GM18502 (cell line): ENCODE measurements at regions not wholly inside any gene's neighbourhood (a gene's known extent, or its start where the extent isn't known, plus 50 kb on each side); places are given as distances from the start of the nearest gene placed in this dataset.

Experiments used
- ATAC-seq: cut with Tn5 transposase; IDR thresholded peaks from one replicate; pipeline ENCODE4 v1.9.1; 2021; ENCODE audit warnings: mild to moderate bottlenecking; ENCODE audit not compliant: unreplicated experiment, poor library complexity

DNA sequence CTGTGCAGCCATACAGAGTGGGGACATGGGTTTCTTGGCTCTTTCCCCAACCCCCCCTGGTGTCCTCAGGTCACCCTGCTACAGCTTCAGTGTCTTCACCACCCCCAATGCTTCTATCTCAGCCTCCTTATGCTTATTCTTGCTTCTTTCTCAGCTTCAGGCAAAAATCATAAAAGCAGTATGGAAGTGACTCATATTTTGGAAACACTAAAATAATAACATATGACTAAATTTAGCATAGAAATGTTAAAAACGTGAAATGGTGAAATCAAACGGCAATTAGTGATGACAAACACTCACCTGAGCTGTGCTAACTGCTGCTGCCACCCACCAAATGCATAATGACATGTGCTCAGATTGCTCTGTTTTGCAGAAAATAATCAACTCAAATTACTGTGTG lies 475.2 kb upstream of the EPHA3 start:
- no peak for ATAC-seq

DNA sequence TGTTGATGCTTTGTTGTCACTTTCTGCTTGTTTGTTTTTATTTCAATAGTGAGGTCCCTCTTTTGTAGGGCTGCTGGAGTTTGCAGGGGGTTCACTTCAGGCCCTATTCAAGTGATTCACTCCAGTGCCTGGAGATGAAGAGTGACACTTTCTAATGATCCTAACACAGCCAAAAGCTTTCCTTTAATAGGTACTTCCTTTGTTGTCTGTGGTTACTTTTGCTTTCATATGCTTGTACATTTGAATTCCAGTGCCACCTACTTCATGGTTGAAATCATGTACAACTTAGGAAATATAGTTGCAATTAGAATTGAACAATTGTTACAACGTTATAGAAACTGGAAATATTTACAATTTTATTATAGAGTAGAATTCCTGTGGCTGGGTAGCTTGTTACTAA lies 466.8 kb upstream of the EPHA3 start:
- no peak for ATAC-seq

DNA sequence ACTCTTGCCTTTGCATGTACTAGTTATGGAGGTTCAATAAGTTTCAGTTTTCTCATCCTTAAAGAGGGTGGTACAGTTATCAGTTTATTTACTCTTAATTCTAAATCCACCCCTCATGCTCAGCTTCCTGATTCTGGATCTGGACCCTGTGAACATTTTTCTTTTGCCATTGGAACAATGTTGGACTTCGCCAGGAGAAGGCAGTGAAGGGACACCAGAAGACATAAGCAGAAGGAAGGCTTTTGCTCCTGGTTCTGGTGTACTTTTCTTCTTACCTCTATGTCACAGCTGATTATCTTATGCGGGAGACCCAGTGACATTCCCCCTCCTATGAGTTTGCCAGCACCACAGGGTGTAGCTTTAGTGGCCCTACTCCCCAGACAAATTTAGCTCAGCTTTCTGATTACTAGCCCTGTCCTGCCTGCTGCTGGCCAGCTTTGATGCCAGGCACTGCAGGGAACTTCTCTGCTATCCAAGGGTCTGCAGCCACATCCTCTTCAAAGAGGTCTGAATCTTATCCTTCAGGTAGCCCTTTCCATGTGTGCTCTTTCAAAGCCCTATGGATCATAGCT lies 466.3 kb upstream of the EPHA3 start:
- no peak for ATAC-seq

GRCh38 chr3:88657459-88657858 lies 450.0 kb upstream of the EPHA3 start:
- ATAC-seq: no peak

GRCh38 chr3:88661433-88661824 lies 446.0 kb upstream of the EPHA3 start:
- ATAC-seq: no peak

GRCh38 chr3:88668180-88668579 lies 439.2 kb upstream of the EPHA3 start:
- ATAC-seq: no peak

DNA sequence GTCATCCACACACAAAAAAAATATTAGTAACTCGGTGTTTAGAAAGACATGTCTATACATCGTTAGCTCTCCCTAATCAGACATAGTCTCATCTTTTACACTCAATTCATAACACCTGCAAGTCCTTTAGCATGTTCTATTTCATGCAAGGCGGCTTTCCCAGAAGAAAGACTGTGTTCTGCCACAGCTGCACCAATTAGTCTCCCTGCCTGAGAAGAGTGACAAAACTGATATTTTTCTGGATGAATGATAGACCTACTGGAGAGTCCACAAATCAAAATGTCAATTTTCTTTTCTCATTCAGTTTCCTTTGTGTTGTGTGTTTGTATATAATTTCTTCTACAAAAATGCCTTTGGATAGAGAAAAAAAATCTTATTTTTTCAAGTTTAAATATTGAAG lies 435.8 kb upstream of the EPHA3 start:
- ATAC-seq: no peak

- ATAC-seq: no peak
Measured at GRCh38 chr3:88677298-88677697, 430.1 kb upstream of the EPHA3 start.

GRCh38 chr3:88678747-88679146 lies 428.7 kb upstream of the EPHA3 start:
- no peak for ATAC-seq

GRCh38 chr3:88690287-88690686 lies 417.1 kb upstream of the EPHA3 start:
- no peak for ATAC-seq

DNA sequence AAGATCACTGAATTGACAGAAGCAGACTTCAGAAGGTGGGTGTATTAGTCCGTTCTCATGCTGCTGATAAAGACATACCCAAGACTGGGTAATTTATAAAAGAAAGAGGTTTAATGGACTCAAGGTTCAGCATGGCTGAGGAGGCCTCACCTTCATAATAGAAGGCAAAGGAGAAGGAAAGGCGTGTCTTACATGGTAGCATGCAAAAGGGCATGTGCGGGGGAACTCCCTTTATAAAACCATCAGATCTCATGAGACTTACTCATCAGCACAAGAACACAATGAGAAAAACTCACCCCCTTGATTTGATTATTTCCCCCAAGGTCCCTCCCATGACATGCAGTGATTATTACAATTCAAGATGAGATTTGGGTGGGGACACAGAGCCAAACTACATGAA lies 416.3 kb upstream of the EPHA3 start:
- ATAC-seq: no peak

DNA sequence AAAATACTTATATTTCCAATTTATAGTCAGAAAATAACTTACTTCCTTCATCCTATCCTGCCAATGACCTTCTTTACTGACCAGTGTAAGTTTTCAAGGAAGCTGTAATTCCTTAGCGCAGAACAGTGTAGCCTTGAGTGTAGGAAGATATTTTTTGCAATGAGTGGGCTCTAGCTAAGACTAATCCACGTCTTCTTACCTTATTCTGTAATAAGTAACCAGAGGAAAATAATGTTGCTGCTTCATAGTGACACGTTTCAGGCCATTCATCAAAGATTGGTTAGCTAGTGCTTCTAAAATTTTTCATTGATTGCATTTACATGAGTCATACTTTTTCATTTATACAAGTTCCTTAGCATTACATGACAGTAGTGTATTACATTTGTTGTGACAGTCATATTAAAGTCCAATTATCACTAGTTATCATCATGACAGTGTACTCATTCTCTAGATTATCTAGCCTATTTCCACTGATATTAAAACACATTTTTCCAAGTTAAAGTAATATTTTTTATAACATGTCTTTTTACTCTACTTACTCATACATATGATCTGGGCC lies 403.8 kb upstream of the EPHA3 start:
- no peak for ATAC-seq

- no peak for ATAC-seq
Measured at GRCh38 chr3:88704338-88704737, 403.1 kb upstream of the EPHA3 start.

- no peak for ATAC-seq
Measured at GRCh38 chr3:88707837-88708236, 399.6 kb upstream of the EPHA3 start.

- no peak for ATAC-seq
Measured at GRCh38 chr3:88712552-88712951, 394.9 kb upstream of the EPHA3 start.

- no peak for ATAC-seq
Measured at GRCh38 chr3:88713233-88713691, 394.2 kb upstream of the EPHA3 start.

GRCh38 chr3:88725440-88726165 lies 381.8 kb upstream of the EPHA3 start:
- no peak for ATAC-seq

GRCh38 chr3:88732186-88732585 lies 375.2 kb upstream of the EPHA3 start:
- no peak for ATAC-seq

DNA sequence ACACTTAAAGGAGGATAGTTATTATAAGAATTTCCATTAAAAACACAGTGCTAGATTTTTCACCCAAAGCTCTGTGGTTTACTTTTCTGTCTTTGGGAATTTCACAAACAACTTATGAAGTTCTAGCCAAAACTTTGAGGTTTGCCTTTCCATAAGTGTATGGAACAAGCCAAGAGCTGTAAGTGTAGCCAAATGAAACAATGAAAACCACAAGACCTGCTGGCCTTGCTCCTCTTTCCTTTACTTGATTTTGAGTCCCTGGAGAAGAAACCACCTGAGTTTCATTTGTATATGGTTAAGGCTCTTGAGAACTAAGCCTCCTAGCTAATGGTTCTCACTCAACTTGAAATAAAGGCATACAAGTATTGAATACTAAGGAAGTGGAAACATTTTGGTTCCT lies 365.3 kb upstream of the EPHA3 start:
- no peak for ATAC-seq

DNA sequence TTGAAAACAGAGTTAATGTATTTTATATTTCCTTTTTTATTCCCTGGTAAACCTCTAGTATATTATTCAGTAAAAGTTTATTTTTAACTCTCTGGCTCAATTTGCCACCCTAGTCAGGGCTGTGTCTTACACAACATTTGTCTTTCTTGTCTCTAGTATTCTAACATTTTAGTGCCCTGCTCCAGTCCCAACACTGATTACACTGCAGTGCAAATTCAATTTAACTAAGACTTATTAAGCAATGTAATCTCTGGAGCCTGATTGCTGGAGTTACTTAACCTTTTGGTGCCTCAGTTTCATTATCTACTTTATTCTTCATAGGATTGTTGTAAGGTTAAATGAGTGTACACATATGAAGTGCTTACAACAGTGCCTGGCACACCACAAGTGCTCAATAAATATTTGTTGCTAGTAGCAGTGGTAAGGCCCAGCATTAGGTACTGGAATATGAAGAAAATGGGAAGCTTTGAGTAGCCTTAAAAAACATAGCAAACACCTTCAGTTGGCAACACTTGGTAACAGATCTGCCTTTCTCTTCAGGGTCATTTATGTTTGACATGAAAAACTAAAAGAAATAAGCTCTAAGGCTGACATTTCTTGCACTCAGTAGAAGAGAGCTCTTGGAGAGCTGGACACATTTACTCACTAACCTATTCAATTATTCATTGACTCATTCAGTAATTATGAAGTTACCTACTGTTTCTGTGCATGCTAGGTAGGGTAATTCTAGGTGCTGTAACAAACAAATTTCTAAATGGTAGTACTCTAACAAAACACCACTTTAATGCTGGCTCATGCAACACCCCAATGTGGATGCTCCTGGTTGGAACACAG lies 364.5 kb upstream of the EPHA3 start:
- ATAC-seq: no peak

- ATAC-seq: no peak
Measured at GRCh38 chr3:88744896-88745295, 362.5 kb upstream of the EPHA3 start.
